ENCODE measurements at regions not wholly inside any gene's neighbourhood (a gene's known extent, or its start where the extent isn't known, plus 50 kb on each side); places are given as distances from the start of the nearest gene placed in this dataset.
"Not testable (repeated sequence)": the region's sequence is repeated elsewhere in the genome, so short reads cannot be mapped to it uniquely, and the experiment has no call there.

DNA sequence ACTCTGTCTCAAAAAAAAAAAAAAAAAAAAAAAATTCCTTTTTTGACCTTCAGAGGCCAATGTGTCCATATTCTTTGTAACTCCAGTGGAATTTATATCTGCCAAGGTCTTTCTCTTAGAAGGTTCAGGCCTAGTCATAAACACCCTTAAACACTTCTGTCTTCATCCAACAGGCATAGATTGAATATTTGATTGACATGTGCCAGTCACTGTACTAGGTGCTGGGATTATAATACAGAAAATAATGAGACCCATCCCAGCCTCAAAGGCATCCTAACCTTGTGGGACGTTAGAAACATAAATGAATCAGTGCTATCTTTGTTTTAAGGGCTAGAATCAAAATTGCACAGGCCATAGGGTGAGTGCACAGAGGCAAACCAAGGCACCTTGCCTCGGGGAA, 62.9 kb upstream of the SERBP1 start:
- Mint-ChIP-seq H3K27ac (no peak overlapping the region), H3K9me3 (0 out of 2 replicates have a peak, but pooled peaks cover under 1% of the 10 kb centered on the region), H3K27me3 (ENCODE audit: insufficient read depth) (peaks cover 17% of the 10 kb centered on the region), H3K4me3 (no peak overlapping the region), H3K4me1 (ENCODE audit: low read depth) (no peaks in the 10 kb centered on the region), H3K36me3 (ENCODE audit: low read depth) (no peaks in the 10 kb centered on the region)
- no peak for DNase-seq
- TF ChIP-seq, protein P1, sequence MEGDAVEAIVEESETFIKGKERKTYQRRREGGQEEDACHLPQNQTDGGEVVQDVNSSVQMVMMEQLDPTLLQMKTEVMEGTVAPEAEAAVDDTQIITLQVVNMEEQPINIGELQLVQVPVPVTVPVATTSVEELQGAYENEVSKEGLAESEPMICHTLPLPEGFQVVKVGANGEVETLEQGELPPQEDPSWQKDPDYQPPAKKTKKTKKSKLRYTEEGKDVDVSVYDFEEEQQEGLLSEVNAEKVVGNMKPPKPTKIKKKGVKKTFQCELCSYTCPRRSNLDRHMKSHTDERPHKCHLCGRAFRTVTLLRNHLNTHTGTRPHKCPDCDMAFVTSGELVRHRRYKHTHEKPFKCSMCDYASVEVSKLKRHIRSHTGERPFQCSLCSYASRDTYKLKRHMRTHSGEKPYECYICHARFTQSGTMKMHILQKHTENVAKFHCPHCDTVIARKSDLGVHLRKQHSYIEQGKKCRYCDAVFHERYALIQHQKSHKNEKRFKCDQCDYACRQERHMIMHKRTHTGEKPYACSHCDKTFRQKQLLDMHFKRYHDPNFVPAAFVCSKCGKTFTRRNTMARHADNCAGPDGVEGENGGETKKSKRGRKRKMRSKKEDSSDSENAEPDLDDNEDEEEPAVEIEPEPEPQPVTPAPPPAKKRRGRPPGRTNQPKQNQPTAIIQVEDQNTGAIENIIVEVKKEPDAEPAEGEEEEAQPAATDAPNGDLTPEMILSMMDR (IDR thresholded peaks at IDR 0.05), result no peak

DNA sequence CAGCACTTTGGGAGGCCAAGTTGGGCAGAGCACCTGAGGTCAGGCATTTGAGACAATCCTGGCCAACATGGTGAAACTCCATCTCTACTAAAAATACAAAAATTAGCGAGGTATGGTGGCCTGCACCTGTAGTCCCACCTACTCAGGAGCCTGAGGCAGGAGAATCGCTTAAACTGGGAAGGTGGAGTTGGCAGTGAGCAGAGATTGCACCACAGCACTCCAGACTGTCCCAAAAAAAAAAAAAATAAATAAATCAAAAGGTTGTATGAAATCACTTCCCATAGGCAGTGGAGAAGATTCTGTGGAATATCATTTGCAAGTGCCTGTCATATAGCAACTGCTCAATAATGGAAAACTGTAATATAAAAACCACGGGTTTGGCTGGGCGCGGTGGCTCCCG, 65.1 kb upstream of the SERBP1 start:
- no peak for DNase-seq
- H3K36me3 Mint-ChIP-seq (ENCODE audit: low read depth), result no peaks in the 10 kb centered on the region
- TF ChIP-seq, protein P1 (IDR thresholded peaks at IDR 0.05), result no peak
- H3K4me1 Mint-ChIP-seq (ENCODE audit: low read depth), result no peaks in the 10 kb centered on the region
- H3K4me3 Mint-ChIP-seq, result no peak overlapping the region
- H3K27me3 Mint-ChIP-seq (ENCODE audit: insufficient read depth), result peaks cover 15% of the 10 kb centered on the region
- no peaks in the 10 kb centered on the region for H3K9me3 Mint-ChIP-seq
- no peak overlapping the region for H3K27ac Mint-ChIP-seq

DNA sequence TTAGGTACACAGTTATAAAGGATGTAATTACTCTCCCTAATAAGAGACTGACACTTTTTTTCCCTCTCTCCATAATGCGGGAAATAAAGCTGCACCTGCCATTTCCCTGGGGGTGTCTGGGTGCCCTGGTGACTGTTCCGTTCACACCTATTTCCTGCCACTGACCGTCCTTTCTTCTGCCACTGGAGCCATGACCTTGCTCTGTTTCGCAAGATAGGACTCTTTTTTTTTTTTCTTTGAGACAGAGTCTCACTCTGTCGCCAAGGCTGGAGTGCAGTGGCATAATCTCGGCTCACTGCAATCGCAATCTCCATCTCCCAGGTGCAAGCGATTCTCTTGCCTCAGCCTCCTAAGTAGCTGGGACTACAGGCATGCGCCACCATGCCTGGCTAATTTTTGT, 66.1 kb upstream of the SERBP1 start:
- Mint-ChIP-seq H3K27ac (no peak overlapping the region), H3K36me3 (ENCODE audit: low read depth) (no peaks in the 10 kb centered on the region), H3K4me1 (ENCODE audit: low read depth) (no peaks in the 10 kb centered on the region), H3K9me3 (no peaks in the 10 kb centered on the region), H3K4me3 (no peak overlapping the region), H3K27me3 (ENCODE audit: insufficient read depth) (peaks cover 11% of the 10 kb centered on the region)
- TF ChIP-seq, protein P1 (IDR thresholded peaks at IDR 0.05), result no peak
- no peak for DNase-seq

DNA sequence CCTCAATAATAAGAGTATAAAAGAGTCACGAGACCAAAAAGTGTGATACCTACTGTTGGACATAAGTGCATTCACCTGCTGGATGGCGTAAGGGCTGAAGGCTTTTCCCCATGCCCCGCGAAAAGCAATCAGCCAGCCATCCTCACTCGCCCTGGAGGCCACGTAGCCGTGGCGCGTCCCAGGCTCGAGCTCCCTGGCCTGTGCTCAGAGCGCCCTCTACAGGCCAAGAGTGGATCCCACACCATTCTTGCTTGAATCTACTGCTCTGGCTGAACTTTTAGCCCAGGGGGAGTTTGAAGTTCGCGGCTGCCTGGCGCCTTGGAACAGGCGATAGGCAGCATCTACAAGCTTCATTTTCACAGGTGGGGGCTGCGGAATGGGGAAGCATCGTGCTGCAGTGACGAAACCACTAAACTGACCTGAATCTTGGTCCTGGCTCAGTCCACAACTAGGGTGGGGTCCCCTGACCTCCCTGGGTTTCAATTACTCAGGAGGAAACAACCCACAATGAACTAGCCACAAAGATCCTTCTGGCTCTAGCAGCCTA, 70.3 kb upstream of the SERBP1 start:
- Mint-ChIP-seq H3K27ac (no peak overlapping the region), H3K27me3 (ENCODE audit: insufficient read depth) (peaks cover 18% of the 10 kb centered on the region), H3K4me3 (no peak overlapping the region), H3K36me3 (ENCODE audit: low read depth) (no peaks in the 10 kb centered on the region), H3K4me1 (ENCODE audit: low read depth) (no peaks in the 10 kb centered on the region), H3K9me3 (no peaks in the 10 kb centered on the region)
- TF ChIP-seq, protein P1 (IDR thresholded peaks at IDR 0.05), result peak; percentile 99
- DNase-seq, result peak; percentile 75

DNA sequence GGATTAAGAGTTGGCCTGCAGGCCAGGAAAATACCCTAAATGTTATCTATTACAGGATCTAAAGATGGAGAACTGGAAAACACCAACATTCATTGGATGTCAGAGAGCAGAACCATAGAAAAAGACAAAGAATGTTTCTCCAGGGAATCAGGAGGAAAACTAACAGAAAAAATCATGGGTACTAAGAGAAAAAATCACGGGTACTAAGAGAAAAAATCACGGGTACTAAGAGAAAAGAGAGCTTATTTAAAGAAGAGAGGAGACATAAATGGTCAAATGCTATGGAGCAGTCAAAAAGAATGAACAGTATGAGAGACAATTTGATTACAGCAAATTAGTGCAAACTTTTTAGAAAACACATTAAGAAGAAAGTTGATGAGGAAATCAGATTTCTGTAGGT, 73.8 kb upstream of the SERBP1 start:
- H3K36me3 Mint-ChIP-seq (ENCODE audit: low read depth), result no peaks in the 10 kb centered on the region
- no peaks in the 10 kb centered on the region for H3K4me1 Mint-ChIP-seq (ENCODE audit: low read depth)
- H3K27me3 Mint-ChIP-seq (ENCODE audit: insufficient read depth), result peaks cover 9% of the 10 kb centered on the region
- no peak overlapping the region for H3K27ac Mint-ChIP-seq
- no peak overlapping the region for H3K4me3 Mint-ChIP-seq
- DNase-seq, result no peak
- H3K9me3 Mint-ChIP-seq, result no peaks in the 10 kb centered on the region
- TF ChIP-seq, protein P1 (IDR thresholded peaks at IDR 0.05), result no peak

DNA sequence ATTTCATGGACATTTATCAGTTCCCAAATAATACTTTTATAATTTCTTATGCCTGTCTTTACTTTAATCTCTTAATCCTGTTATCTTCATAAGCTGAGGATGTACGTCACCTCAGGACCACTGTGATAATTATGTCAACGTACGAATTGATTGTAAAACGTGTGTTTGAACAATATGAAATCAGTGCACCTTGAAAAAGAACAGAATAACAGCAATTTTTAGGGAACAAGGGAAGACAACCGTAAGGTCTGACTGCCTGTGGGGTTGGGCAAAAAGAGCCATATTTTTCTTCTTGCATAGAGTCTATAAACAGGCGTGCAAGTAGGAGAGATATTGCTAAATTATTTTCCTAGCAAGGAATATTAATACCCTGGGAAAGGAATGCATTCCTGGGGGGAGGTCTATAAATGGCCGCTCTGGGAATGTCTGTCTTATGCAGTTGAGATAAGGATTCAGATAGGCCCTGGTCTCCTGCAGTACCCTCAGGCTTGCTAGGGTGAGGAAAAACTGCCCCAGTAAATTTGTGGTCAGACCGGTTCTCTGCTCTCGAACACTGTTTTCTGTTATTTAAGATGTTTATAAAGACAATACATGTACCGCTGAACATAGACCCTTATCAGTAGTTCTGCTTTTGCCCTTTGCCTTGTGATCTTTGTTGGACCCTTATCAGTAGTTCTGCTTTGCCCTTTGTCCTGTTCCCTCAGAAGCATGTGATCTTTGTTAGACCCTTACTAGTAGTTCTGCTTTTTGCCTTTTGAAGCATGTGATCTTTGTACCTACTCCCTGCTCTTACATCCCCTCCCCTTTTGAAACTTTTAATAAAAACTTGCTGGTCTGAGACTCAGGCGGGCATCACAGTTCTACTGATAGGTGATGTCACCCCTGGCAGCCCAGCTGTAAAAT, 83.4 kb upstream of the SERBP1 start:
- H3K27me3 Mint-ChIP-seq (ENCODE audit: insufficient read depth); DNase-seq; H3K27ac Mint-ChIP-seq; H3K4me1 Mint-ChIP-seq (ENCODE audit: low read depth); H3K4me3 Mint-ChIP-seq: not testable (repeated sequence)
- peaks cover 18% of the 10 kb centered on the region for H3K36me3 Mint-ChIP-seq (ENCODE audit: low read depth)
- peaks cover 21% of the 10 kb centered on the region for H3K9me3 Mint-ChIP-seq
